ENCODE measurements at regions not wholly inside any gene's neighbourhood (a gene's known extent, or its start where the extent isn't known, plus 50 kb on each side); places are given as distances from the start of the nearest gene placed in this dataset.

GRCh38 chr4:138946306-138946705 is 69.3 kb upstream of the NOCT start:
- TF ChIP-seq CTCF (IDR thresholded peaks at IDR 0.05; ENCODE audit: low read length) (no peak), EZH2 (optimal IDR thresholded peaks at IDR 0.05; ENCODE audit: low read depth, low read length) (no peak), EZH2phosphoT487 (IDR thresholded peaks at IDR 0.05; ENCODE audit: low read length) (no peak)
